Endothelial cell of umbilical vein (primary cell): ENCODE measurements at regions not wholly inside any gene's neighbourhood (a gene's known extent, or its start where the extent isn't known, plus 50 kb on each side); places are given as distances from the start of the nearest gene placed in this dataset.

ENCODE experiments used
- EZH2 ChIP-seq: IDR thresholded peaks from 2 replicates; pipeline ENCODE4 v1.6.1; 2012; ENCODE audit warnings: borderline replicate concordance, low read depth, mild to moderate bottlenecking, moderate library complexity, low read length, inconsistent platforms; ENCODE audit not compliant: severe bottlenecking
- GATA2 ChIP-seq: IDR thresholded peaks from 2 replicates; pipeline ENCODE4 v1.7.0; 2011; ENCODE audit warnings: low read depth, mild to moderate bottlenecking, moderate library complexity, mixed read lengths, low read length; ENCODE audit not compliant: insufficient read length, insufficient read depth
- JUN ChIP-seq: IDR thresholded peaks from 2 replicates; pipeline ENCODE4 v1.6.1; 2011; ENCODE audit warnings: borderline replicate concordance, low read depth; ENCODE audit not compliant: insufficient read length, insufficient read depth
- MYC ChIP-seq: IDR thresholded peaks from one replicate; pipeline ENCODE4 v1.6.1; 2011; ENCODE audit warnings: mild to moderate bottlenecking, low read depth, low read length
- POLR2A ChIP-seq: IDR thresholded peaks from 2 replicates; pipeline ENCODE4 v1.6.1; 2012; ENCODE audit warnings: low read depth, mild to moderate bottlenecking, control low read depth, low read length
- POLR2AphosphoS5 ChIP-seq: IDR thresholded peaks from 2 replicates; pipeline ENCODE4 v1.6.1; 2012; ENCODE audit warnings: low read depth, mild to moderate bottlenecking, control low read depth, low read length, moderate library complexity; ENCODE audit not compliant: insufficient read depth
- TF ChIP-seq, protein P1 (sequence below), 2 donors: IDR thresholded peaks; 1 replicate in 1 of 2; 2 replicates in 1 of 2; pipeline ENCODE4 v1.5.1; 2011; ENCODE audit warnings: low read length in 2 of 2, mild to moderate bottlenecking in 2 of 2, moderate library complexity in 2 of 2, control low read depth in 1 of 2, inconsistent platforms in 1 of 2, low read depth in 1 of 2; ENCODE audit not compliant: insufficient read depth in 1 of 2; ENCODE audit errors: extremely low read depth in 1 of 2
- TF ChIP-seq, protein P2 (sequence below): IDR thresholded peaks from 2 replicates; pipeline ENCODE4 v1.6.1; 2011; ENCODE audit not compliant: insufficient read depth, insufficient read length

- TF ChIP-seq EZH2 (no peak), MYC (no peak), POLR2A (no peak), GATA2 (no peak), POLR2AphosphoS5 (no peak), JUN (no peak)
- TF ChIP-seq, protein P1, sequence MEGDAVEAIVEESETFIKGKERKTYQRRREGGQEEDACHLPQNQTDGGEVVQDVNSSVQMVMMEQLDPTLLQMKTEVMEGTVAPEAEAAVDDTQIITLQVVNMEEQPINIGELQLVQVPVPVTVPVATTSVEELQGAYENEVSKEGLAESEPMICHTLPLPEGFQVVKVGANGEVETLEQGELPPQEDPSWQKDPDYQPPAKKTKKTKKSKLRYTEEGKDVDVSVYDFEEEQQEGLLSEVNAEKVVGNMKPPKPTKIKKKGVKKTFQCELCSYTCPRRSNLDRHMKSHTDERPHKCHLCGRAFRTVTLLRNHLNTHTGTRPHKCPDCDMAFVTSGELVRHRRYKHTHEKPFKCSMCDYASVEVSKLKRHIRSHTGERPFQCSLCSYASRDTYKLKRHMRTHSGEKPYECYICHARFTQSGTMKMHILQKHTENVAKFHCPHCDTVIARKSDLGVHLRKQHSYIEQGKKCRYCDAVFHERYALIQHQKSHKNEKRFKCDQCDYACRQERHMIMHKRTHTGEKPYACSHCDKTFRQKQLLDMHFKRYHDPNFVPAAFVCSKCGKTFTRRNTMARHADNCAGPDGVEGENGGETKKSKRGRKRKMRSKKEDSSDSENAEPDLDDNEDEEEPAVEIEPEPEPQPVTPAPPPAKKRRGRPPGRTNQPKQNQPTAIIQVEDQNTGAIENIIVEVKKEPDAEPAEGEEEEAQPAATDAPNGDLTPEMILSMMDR (IDR thresholded peaks at IDR 0.05; ENCODE audit: extremely low read depth in 1 of 2, insufficient read depth in 1 of 2, low read depth in 1 of 2, low read length in 2 of 2) = no peak
- TF ChIP-seq, protein P2, sequence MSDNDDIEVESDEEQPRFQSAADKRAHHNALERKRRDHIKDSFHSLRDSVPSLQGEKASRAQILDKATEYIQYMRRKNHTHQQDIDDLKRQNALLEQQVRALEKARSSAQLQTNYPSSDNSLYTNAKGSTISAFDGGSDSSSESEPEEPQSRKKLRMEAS = no peak
Observed at GRCh38 chr10:110358278-110358677, 53.6 kb upstream of the SMNDC1 start.
